BE2C (cell line): ENCODE measurements at regions not wholly inside any gene's neighbourhood (a gene's known extent, or its start where the extent isn't known, plus 50 kb on each side); places are given as distances from the start of the nearest gene placed in this dataset.

Experiments
- DNase-seq: peaks from one replicate; pipeline ENCODE4 v3.0.0-alpha.2; 2020
- H3K27me3 ChIP-seq: fragments of 250-450 bp; sonication (Bioruptor Pico); 2 replicates; pipeline ENCODE4 v1.5.1; 2020; ENCODE audit warnings: mild to moderate bottlenecking
- H3K36me3 ChIP-seq: fragments of 250-450 bp; sonication (Bioruptor Pico); 2 replicates; pipeline ENCODE4 v1.5.1; 2020; ENCODE audit warnings: mild to moderate bottlenecking
- H3K4me1 ChIP-seq: fragments of 250-450 bp; sonication (Bioruptor Pico); 2 replicates; pipeline ENCODE4 v1.5.1; 2020
- H3K4me3 ChIP-seq: 2 replicates; pipeline ENCODE4 v1.5.1; 2011; ENCODE audit warnings: low read depth, low read length
- H3K9me3 ChIP-seq: fragments of 250-450 bp; sonication (Bioruptor Pico); 2 replicates; pipeline ENCODE4 v1.5.1; 2020
- TF ChIP-seq, protein P1 (sequence below): IDR thresholded peaks from 2 replicates; pipeline ENCODE4 v1.5.1; 2012; ENCODE audit warnings: mild to moderate bottlenecking, low read depth, low read length

- no peaks in the 10 kb centered on the region for H3K36me3 ChIP-seq
- no peaks in the 10 kb centered on the region for H3K9me3 ChIP-seq
- H3K27me3 ChIP-seq, result peaks cover 18% of the 10 kb centered on the region
- TF ChIP-seq, protein P1, sequence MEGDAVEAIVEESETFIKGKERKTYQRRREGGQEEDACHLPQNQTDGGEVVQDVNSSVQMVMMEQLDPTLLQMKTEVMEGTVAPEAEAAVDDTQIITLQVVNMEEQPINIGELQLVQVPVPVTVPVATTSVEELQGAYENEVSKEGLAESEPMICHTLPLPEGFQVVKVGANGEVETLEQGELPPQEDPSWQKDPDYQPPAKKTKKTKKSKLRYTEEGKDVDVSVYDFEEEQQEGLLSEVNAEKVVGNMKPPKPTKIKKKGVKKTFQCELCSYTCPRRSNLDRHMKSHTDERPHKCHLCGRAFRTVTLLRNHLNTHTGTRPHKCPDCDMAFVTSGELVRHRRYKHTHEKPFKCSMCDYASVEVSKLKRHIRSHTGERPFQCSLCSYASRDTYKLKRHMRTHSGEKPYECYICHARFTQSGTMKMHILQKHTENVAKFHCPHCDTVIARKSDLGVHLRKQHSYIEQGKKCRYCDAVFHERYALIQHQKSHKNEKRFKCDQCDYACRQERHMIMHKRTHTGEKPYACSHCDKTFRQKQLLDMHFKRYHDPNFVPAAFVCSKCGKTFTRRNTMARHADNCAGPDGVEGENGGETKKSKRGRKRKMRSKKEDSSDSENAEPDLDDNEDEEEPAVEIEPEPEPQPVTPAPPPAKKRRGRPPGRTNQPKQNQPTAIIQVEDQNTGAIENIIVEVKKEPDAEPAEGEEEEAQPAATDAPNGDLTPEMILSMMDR, result no peak
- no peak for DNase-seq
- no peaks in the 10 kb centered on the region for H3K4me1 ChIP-seq
- H3K4me3 ChIP-seq, result no peak overlapping the region
These were observed 64.8 kb upstream of the BACH1 start for GRCh38 chr21:29233611-29234540.

- DNase-seq, result no peak
- Histone ChIP-seq H3K36me3 (no peaks in the 10 kb centered on the region), H3K9me3 (no peaks in the 10 kb centered on the region), H3K27me3 (peaks cover 15% of the 10 kb centered on the region), H3K4me1 (no peaks in the 10 kb centered on the region), H3K4me3 (no peak overlapping the region)
- TF ChIP-seq, protein P1, result no peak
These were observed 63.0 kb upstream of the BACH1 start for GRCh38 chr21:29235714-29236197.

DNA sequence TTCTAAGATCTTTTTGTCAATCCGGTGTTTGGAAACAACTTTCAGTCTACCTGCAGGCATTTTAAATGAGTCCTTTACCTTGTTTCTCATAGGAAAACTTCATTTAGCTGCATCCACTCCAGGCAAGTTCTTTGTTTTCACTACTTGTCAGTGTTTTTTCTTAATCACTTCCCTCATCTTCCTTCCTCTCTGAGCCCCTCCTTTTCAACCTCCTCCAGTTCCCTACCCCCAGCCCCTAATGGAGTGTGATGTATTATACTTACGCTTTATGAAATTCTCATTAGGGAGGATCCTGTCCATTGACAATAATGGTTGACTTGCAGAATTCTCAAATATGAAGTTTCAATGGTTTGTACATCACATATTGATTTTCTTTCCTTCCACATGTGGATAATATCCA, 62.5 kb upstream of the BACH1 start:
- Histone ChIP-seq H3K27me3 (peaks cover 15% of the 10 kb centered on the region), H3K4me3 (no peak overlapping the region), H3K36me3 (no peaks in the 10 kb centered on the region), H3K4me1 (no peaks in the 10 kb centered on the region), H3K9me3 (no peaks in the 10 kb centered on the region)
- DNase-seq, result no peak
- TF ChIP-seq, protein P1, result no peak

DNA sequence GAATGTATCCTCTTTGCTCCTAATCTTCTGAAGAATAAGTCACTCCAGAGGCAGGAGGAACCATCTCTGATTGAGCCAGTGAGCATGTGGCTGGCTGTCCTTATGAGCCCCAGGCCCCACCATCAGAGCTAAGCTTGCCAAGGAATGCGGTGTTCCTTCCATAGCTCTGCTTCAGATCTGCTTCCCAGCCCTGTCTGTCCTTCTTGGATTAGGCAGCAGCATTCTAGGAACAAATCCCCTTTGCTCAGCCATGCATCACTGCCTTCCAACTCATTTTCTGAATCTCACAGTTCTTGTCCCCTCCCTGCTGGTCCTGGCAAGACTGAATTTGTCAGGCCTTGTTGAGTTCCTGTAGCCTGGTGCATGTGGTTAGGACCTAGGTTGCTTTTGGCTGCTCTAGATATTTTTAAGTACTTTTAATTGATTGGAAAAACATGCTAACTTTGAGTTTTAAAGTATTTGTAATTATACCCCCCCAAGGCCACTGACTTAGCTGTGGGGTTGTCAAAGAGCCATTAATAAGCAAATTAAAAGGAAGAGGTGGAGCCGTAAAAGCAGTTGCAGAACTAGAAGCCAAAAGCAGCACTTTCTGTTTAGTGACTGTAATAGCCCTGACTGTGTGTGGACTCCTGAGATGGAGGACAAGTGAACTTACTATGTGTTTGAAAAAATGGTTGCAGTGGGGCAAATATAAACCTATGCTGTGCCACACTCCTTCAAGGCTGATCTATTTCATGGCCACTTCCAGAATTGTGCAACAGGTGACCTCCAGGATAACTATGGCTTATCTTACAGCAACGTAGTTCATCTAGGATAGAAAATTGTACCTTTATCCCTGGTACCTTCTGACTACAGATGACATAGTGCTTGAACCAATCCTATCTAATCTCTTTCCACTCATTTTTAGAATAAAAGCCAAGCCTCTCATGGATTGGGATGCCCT, 61.3 kb upstream of the BACH1 start:
- DNase-seq, result no peak
- Histone ChIP-seq H3K27me3 (peaks cover 11% of the 10 kb centered on the region), H3K9me3 (no peaks in the 10 kb centered on the region), H3K36me3 (no peaks in the 10 kb centered on the region), H3K4me3 (no peak overlapping the region), H3K4me1 (no peaks in the 10 kb centered on the region)
- TF ChIP-seq, protein P1, result no peak

DNA sequence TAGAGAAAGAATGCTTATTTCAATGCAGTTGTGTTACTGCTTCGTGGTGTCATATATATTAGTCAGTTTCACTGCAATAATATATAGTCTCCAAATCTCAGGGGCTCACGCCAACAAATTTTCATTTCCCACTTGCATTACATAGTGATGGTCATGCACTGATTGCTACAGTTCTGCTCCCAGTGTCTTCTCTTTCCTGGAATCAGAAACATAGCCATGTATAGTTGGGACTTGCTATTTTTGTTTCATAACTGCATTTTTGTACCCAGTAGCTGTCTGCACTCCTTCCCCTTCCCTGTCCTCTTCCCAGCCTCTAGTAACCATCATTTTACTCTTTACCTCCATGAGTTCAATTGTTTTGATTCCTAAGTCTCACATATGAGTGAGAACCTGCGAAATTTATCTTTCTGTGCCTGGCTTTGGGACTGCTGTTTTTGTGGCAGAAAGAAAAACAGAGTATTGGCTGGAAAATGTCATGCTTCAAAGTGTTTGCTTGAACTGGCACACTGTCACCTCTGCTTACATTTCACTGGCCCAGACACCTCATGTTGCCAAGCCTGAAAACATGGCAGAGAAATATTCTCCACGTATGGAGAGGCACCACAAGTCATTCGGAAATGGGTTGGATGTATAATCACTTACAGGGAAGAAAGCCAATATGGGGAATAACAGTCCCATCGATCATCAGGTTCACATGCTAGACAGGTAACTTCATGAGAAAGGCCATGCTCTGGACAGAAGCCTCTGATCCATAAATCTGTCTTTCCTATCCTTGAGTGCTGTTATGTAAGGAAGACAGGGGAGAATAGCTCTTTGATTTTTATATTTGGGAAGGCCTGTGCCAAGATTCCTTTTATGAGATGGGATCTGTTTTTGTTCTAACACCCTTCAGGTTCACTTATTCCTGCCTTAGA, 60.4 kb upstream of the BACH1 start:
- Histone ChIP-seq H3K36me3 (no peaks in the 10 kb centered on the region), H3K4me1 (no peaks in the 10 kb centered on the region), H3K9me3 (no peaks in the 10 kb centered on the region), H3K27me3 (peaks cover 3% of the 10 kb centered on the region; the same call in 1 of the 2 replicates), H3K4me3 (no peak overlapping the region)
- TF ChIP-seq, protein P1, result no peak
- DNase-seq, result no peak
